NCI-H446 treated with DMSO at 0.1 percent for 48 hours (cell line): ENCODE measurements at regions not wholly inside any gene's neighbourhood (a gene's known extent, or its start where the extent isn't known, plus 50 kb on each side); places are given as distances from the start of the nearest gene placed in this dataset.

Experiments used
- DNase-seq: peaks from one replicate; lab custom pipeline; 2025; lab: John Stamatoyannopoulos, UW

DNA sequence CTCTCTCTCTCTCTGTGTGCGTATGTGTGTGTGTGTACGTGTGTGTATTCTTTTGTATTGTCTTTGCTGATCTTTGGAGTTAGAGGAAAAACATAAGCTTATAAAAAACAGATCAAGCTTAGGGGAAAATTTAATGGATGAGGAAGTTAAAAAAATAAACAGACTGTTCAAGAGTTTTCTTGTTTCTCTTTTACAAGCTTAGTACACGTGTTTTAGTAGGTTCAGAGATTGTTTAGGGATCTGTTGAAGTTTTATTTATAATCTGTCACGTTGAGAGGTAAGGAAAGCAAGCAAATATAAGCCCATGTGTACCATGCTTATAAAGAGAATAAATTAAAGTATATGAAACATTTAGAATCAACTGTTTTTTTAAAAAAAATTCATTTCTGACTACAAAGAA, 1470.3 kb upstream of the NUDT12 start:
- DNase-seq = no peak

DNA sequence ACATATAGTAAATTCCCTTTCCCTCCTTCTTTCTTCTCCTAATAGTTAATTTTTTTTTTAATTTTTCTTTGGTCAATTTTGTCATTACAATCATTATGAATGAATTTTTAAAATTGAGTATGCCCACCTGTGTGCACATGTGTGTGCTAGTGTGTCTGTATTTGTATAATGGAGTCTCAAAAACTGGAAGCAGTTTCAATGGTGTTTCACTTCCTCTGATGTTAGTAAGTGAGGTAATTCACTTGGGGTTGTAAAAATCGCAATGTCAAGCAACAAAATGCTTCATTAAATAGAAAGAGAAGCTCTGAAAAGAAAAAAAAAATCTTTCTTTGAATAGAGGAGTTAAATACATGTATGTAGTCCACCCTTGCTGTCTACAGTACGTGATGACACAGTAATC, 1467.6 kb upstream of the NUDT12 start:
- DNase-seq = no peak

DNA sequence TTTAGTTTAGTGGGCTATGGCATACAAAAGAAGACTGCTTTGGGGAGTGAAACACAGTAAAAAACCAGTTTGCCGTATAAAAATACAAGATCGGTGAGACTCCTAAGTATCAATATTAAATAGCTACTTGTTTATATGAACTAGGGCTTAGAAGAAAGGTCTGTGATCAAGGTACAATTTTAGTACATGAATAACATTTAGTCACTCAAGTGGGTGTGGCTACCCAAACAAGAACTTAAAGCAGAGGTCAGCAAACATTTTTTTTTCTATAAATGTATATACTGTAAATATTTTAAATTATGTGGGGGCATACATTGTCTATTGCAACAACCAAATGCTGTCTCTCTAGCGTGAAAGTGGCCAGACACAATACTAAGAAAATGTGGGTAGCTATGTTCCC, 1452.5 kb upstream of the NUDT12 start:
- DNase-seq = no peak

DNA sequence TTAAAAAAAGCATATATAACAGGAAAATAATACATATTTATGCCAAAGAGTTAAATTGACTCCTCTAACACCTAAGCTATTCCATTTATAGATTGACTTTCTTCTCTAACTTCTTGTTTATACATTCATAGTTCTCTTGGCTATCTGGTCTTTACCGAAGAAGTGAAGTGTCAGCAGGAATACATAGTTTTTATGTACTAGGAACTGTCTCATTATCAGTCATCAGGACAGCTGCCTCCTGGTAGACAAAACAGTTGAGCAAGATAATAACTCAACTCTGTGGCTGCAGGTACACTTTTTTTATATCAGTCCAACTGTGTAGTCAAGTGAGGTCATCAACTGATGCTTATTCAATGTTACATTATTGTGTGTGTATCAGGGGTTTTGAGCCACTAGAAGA, 1436.0 kb upstream of the NUDT12 start:
- DNase-seq = no peak

DNA sequence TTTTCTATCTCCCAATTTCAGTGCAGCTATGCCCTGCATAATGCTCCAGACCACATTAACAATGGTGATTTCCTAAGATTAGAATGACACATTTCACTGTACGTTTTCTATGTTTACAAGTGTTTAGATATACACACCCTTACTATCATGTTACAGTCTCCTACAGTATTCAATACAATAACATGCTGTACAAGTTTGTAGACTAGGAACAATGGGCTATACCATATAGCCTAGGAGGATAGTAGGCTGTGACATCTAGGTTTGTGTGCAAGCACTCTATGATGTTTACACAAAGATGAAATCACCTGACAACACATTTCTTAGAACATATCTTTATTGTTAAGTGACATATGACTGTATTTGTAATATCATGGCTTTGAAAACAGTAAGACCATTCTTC, 1435.6 kb upstream of the NUDT12 start:
- DNase-seq = no peak

DNA sequence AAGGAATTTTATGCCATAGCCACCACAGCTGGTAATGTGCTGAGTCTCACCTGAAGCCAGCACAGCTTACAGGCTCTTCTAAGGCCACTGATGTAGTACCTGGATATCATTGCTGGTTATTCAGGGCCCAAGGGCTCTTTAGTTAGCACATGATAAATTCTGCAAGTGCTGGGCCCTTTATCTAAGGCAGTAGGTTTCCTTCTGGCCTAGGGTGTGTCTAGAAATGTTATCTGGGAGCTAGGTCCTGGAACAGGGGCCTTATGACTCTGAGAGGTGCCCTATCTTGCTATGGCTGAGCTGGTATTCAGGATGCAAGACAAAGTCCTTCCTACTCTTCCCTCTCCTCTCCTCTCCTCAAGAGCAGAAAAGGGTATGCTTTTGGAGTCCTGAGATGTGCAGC, 1424.5 kb upstream of the NUDT12 start:
- DNase-seq = no peak

DNA sequence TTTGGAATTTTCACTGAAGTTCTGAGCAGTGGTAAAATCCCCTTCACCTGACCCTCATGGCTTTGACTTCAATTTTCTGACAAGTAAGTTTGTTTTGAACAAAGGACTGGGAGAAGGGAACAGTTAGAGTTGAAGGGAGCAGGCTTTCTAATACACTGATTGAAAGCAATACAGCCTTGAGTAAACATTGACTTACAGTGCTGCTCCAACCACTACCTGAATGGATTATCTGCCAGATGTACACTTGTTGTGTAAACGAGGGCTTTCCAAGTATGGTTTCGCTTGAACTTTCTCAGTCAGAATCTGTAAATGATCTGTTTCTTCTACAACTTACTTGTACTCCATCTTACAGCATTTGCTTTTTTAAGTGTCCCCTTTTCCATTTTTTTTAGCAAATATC, 1414.9 kb upstream of the NUDT12 start:
- DNase-seq = peak; percentile 32

DNA sequence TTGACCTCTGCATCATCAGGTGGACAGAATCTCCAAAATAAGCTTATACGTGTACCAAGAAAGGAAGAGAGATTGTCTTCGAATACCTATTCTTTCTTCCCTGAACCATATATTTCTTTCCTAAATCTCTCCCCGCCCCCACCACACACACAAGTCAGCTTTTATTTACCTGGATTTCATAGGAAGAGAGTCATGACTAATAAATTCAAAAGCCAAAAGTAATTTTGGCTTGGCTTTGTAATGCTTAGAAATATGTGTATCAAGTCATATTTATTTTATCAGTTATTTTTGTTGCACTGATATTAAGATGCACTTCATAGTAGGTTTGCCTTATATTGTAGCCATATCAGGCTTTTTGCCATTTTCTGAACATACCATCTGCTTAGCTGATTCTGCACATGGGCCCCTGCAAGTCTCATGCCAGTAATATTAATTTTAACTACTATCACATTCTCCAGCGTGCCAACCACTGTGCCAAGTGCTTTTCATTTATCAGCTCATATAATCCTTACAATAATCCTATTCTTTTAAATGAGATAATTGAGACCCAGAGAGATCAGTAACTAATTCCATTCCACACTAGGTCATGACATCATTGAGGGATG, 1405.3 kb upstream of the NUDT12 start:
- DNase-seq = peak; percentile 66

DNA sequence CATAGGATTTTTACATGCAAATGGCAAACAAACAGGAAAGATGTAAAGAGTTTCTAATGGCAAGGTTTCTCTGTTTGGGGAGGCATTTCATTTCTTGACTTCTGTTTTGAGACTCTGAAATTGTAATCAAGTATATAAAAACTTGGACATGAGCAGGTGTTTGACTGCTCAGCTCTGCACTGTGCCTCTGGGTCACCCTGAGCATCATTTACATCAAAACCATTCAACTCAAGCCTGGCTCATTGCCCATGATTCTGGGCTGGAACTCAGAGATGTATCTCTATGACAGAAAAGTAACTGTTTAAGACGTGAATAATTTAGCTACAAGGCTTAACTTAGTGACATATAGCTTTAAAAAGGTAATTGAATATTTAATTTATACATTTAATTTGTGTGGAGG, 1402.4 kb upstream of the NUDT12 start:
- no peak for DNase-seq

DNA sequence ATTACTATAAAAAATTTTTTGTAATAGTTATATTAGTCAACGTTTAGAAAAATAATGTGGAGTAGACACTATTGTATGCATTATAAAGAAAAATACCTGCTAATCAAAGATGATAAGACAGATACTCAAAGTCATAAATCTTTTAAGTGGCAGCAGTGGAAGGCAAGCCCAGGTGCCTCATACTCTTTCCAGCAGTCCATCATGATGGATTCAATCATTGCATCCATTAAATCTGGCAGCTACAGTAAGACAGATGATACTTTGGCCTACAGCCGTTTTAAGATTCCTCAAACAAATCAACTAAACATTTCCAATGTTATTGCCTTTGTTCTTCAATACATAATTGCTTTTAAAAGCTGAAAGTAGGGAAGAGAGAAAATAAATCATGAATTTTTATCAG, 1392.9 kb upstream of the NUDT12 start:
- DNase-seq = peak; percentile 10

DNA sequence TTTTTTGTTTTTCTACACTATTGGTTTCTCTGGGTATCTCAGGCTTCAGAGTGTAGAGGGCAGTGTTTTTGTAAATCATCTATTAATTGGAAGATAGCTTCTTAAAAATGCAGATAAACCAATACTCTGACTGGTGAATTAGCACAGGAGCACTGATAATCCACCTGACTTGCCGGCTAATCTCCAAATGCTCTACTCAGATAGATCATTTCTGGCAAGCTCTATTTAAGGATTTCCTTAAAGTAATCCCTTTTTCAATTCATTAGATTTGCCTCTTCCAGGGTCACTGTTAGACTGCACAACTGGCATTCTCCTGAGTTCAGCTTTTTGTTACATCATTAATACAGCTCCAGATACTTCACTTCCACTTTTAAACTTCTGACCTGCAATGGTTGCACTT, 1390.3 kb upstream of the NUDT12 start:
- no peak for DNase-seq

DNA sequence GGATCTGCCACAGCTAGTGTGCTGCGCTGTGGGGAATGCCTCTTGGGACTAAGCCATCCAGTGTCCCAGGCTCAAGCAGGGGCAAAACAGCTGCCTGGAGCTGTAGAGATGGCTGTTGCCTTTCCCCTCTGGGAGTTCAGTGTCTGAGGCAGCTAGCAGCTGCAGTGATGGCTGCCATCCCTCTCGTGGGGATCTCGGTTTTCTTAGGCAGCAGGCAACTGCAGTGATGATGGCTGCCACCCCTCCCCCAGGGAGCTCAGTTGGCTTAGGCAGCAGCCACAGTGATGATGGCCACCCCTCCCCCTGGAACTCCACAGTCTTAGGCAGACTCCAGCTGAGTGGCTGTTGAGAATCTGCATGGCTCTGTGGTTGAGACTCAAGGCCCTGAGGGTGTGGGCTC, 1389.2 kb upstream of the NUDT12 start:
- DNase-seq = no peak

DNA sequence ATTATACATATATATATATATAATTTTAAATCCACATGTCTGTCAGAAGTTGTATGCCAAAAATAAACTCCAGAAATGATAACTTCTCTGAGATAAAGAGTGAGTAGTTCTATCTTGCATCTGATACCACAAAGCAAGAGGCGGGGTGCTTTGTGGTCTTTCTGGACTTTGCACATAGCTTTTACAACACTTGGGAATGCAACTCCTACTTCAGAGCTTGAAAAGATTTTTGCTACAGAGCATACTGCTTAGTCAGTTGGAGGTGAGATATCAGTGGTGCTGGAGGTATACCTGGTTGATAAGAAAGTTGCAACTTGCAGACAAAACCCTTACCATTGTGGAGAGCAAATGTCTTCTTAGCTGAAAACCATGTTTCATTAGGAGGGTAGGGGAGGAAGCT, 1384.5 kb upstream of the NUDT12 start:
- no peak for DNase-seq

DNA sequence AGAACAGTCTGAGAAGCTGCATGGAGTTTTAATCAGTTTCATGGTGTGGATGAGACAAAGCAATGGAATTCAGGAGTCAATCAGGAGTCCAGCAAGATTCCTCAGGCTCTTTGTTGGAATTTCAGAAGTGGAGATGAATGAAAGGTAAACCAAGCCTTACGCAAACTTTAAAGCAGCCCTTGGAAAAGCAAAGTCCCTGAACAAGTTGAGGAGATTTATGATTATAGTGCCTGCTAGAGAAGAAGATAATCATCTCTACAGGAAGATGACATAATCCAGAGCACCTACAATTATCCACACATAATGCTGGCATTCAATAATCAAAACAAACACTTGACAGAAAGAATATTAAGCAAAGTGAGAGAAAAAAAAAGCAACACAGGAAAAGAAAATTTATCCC, 1380.1 kb upstream of the NUDT12 start:
- no peak for DNase-seq

DNA sequence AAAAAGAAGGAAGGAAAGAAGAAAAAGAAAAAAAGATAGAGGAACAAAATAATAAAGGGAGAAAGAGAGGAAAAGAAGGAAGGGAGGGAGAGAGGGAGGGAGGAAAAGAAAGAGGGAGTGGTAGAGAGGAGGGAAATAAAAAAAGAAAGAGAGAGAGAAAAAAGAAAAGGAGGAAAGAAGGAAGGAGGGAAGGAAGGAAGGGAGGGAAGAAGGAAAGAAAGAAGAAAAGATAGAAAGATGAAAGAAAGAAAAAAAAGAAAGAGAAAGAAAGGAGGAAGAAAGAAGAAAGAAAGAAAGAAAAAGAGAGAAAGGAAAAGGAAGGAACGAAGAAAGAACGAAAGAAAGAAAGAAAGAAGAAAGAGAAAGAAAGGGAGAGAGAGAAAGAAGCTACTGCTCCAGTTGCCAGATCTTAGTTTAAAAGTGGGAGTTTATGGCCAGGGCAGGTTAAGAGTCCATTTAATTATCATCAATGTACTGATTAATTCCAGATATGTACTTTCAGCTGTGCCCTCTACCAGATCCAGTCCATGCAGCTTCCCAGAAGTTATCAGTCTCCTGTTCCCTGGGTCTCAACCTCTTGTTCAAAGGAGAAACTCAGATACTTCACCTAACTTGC, 1378.5 kb upstream of the NUDT12 start:
- DNase-seq = no peak

DNA sequence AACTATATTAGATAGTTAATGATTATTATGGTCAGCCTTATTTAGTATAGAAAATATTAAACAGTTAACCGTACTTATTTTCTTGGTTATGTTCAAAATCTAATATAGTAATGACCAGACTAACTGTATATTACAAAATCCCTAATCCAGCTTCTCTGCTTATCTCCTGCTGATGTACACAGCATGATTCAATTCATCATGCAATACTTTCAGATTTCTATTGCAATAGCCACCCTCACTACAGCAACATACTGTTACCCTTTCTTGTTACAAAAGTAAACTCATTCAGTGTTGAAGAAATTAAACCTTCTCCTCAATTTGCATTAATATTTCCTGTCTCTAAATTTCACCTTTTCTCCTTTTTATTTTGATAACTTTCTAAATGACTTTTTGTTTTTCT, 1375.0 kb upstream of the NUDT12 start:
- no peak for DNase-seq

DNA sequence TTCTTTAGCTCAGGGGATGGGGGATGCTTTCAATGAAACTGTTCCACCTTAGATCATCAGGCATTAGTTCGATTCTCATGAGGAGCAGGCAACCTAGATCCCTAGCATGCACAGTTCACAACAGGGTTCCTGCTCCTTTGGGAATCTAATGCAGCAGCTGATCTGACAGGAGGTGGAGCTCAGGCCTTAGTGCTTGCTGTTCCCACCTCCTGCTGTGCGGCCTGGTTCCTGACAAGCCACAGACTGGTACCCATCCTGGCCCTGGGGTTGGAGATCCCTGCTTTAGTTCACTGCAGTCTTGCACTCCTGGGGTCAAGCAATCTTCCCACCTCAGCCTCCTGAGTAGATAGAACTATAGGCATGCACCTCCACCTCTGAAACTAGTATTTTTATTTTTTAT, 1369.8 kb upstream of the NUDT12 start:
- DNase-seq = no peak

DNA sequence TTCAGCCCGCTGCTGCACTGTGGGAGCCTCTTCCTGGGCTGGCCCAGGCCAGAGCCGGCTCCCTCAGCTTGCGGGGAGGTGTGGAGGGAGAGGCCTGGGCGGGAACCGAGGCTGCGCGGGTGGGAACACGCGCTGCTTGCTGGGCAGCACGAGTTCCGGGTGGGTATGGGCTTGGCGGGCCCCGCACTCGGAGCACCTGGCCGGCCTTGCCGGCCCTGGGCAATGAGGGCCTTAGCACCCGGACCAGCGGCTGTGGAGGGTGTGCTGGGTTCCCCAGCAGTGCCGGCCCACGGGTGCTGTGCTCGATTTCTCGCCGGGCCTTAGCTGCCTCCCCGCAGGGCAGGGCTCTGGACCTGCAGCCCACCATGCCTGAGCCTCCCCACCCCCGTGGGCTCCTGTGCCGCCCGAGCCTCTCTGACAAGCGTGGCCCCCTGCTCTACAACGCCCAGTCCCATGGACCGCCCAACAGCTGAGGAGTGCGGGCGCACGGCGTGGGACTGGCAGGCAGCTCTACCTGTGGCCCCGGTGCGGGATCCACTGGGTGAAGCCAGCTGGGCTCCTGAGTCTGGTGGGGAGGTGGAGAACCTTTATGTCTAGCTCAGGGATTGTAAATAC, 1366.4 kb upstream of the NUDT12 start:
- DNase-seq = no peak

DNA sequence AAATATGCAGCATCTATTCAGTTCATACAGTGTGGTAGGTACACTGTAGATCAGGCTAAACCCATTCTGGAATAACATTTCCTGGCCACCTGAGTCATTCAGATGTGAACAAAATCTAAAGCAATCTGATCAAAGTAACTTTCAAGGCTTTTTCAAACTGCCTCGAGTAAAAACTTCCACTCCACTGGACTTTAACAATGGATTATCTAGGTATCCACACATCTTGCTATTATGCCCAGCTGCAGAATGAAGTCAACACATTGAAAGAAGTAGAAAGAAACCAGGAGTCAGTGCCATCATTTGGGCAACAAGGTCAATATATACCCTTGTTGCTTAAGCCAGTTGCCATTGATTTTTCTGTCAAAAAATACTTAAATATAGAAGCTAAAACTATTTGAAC, 1352.6 kb upstream of the NUDT12 start:
- no peak for DNase-seq

DNA sequence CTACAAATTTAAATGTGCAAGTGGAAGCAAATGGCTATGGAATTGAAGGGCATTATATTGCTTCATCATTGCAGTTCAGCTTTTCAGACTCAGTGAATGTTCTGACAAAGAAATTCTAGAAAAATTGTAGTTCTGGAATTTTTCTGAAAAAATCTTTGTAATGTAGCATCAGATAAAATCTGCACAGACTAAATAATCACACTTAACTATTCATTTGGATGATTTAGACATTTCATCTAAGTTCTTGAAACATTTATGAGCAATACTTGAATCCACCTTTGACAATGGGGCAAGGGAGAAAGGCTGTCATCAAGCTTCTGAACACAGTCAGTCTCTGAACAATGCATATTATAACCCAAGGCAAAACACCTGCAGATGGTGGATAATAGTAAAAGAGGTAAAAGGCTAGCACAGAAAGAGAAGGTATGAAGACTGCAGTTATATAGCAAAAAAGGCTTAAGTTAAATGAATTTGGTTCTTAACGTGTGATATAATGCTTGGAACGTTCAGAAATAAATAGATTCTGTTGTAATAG, 1352.0 kb upstream of the NUDT12 start:
- DNase-seq = no peak

DNA sequence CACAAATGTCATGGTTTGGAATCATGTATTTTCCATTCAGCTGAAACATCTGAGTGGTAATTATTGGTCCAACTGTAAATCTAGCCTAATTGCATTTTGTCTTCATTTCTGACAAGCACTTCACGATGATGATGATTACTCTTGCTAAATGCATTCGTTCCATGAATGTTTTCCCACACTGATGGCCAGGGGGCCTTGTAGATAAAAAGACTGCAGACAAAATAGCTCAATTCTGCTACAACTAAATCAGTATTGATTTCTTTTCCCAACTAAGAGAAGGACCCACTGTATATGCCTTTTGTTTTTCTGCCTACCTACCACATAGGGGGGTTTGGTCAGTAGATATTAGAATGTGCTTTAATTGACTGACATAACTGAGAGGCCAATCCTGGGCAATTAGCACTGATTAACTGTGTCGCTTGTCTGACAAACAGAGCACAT, 1351.3 kb upstream of the NUDT12 start:
- DNase-seq = no peak

DNA sequence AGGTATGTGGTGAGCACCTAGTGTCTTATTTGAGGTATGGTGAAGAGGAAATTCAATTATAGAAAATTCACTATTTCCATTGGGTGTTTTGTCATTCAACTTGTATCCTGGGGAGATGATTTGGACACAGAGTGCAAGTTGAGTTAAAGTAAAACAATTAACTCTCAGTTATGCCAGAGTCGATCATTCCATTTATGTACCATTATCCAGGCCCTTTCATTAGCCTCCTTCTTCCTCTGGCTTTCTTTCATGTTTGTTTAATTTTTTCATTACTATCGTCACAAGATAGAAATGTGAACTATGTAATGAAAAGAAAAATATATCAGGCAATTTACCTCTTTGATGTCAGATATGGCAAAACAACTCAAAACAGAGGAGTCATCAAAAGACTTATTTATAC, 1347.2 kb upstream of the NUDT12 start:
- no peak for DNase-seq

DNA sequence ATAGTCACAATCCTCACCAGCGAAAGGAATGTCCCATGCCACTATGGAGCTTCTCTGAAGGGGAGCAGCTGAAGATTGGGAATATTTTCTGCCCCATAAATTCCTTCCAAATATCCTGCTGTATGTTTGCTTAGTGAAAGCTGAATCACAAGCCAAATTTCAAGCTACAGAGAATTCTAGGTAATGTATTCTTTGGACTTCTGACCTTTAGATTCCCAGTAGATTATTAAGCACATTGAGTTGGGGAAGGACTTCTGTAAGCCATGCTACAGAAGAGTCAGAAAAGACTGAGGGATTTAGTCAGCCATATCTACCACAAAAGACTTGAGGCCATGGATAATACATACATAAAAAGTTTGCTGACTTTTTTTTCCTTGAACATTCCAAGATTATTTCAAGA, 1342.0 kb upstream of the NUDT12 start:
- no peak for DNase-seq

DNA sequence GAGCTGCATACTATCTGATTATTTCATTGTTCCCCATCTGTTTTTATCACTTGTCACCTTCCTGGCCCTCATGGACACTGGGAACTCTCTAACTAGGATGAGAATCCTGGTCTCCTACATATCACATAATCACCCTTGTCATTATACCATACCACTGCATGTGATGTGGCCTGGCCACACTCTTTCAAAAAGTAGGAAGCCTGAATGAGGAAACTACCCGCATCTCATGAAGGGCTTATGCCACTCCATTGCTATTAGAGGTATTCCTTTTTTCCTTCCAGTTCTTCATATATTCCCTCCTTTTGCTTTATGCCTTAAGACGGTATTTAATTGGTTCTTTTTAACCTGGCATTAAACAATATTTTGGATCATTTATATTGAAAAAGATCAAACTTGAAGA, 1341.4 kb upstream of the NUDT12 start:
- no peak for DNase-seq
